DND-41 (cell line): ENCODE measurements at regions not wholly inside any gene's neighbourhood (a gene's known extent, or its start where the extent isn't known, plus 50 kb on each side); places are given as distances from the start of the nearest gene placed in this dataset.
"Not testable (repeated sequence)": the region's sequence is repeated elsewhere in the genome, so short reads cannot be mapped to it uniquely, and the experiment has no call there.

Experiments
- ATAC-seq: fragments of 200-7000 bp; cut with Tn5 transposase; 3 replicates; pipeline ENCODE4 v1.9.1; 2021; ENCODE audit warnings: low read depth; ENCODE audit not compliant: insufficient read depth
- DNase-seq: peaks from one replicate; pipeline ENCODE4 v3.0.0-alpha.2; 2020
- H2AFZ ChIP-seq: 2 replicates; pipeline ENCODE4 v1.6.0; 2012; ENCODE audit warnings: low read depth, low read length
- H3K27ac ChIP-seq: 2 replicates; pipeline ENCODE4 v1.5.1; 2012; ENCODE audit warnings: low read length, inconsistent platforms
- H3K27me3 ChIP-seq: fragments of 200-600 bp; sonication (generic); 2 replicates; pipeline ENCODE4 v1.6.0; 2012; ENCODE audit warnings: low read length, mild to moderate bottlenecking, inconsistent platforms; ENCODE audit not compliant: insufficient read depth, poor library complexity
- H3K36me3 ChIP-seq: 2 replicates; pipeline ENCODE4 v1.5.1; 2012; ENCODE audit warnings: low read length, inconsistent platforms; ENCODE audit not compliant: insufficient read depth
- H3K4me1 ChIP-seq: 2 replicates; pipeline ENCODE4 v1.5.1; 2012; ENCODE audit warnings: mild to moderate bottlenecking, low read length; ENCODE audit not compliant: insufficient read depth
- H3K4me2 ChIP-seq: 2 replicates; pipeline ENCODE4 v1.6.0; 2012; ENCODE audit warnings: mild to moderate bottlenecking, moderate library complexity, low read length, inconsistent platforms; ENCODE audit not compliant: insufficient read depth
- H3K4me3 ChIP-seq, 2 experiments: fragments of 200-600 bp in 1 of 2; shearing (Covaris generic) in 1 of 2; 2 replicates each; pipeline ENCODE4 v1.5.1; 2012 to 2016; ENCODE audit warnings: inconsistent platforms in 2 of 2, low read length in 2 of 2, mild to moderate bottlenecking in 2 of 2, low read depth in 1 of 2, moderate library complexity in 1 of 2
- H3K79me2 ChIP-seq: 2 replicates; pipeline ENCODE4 v1.6.0; 2012; ENCODE audit warnings: low read length, inconsistent platforms; ENCODE audit not compliant: insufficient read depth
- H3K9ac ChIP-seq: 2 replicates; pipeline ENCODE4 v1.6.0; 2012; ENCODE audit warnings: low read depth, mild to moderate bottlenecking, inconsistent platforms, low read length, moderate library complexity
- H3K9me3 ChIP-seq: 2 replicates; pipeline ENCODE4 v1.5.1; 2012; ENCODE audit warnings: low read length, moderate library complexity, mild to moderate bottlenecking, inconsistent platforms; ENCODE audit not compliant: insufficient read depth, severe bottlenecking
- H4K20me1 ChIP-seq: 2 replicates; pipeline ENCODE4 v1.6.0; 2012; ENCODE audit warnings: low read length; ENCODE audit not compliant: insufficient read depth
- CTCF ChIP-seq: IDR thresholded peaks from 2 replicates; pipeline ENCODE4 v1.5.1; 2012; ENCODE audit warnings: borderline replicate concordance, low read length, moderate library complexity, mild to moderate bottlenecking; ENCODE audit not compliant: poor library complexity, severe bottlenecking; ENCODE audit errors: extremely low read depth
- EZH2 ChIP-seq: IDR thresholded peaks from 3 replicates; pipeline ENCODE4 v1.6.1; 2012; ENCODE audit warnings: borderline replicate concordance, low read depth, mild to moderate bottlenecking, moderate library complexity, low read length, inconsistent platforms; ENCODE audit not compliant: severe bottlenecking

GRCh38 chr12:92231532-92231931, 85.9 kb upstream of the BTG1 start:
- not testable (repeated sequence) for H3K9me3 ChIP-seq, H2AFZ ChIP-seq, H3K9ac ChIP-seq, H3K4me3 ChIP-seq, H4K20me1 ChIP-seq, H3K27me3 ChIP-seq, H3K4me2 ChIP-seq, H3K79me2 ChIP-seq, DNase-seq, ATAC-seq, H3K27ac ChIP-seq, H3K36me3 ChIP-seq
- peaks cover 15% of the 10 kb centered on the region for H3K4me1 ChIP-seq

GRCh38 chr12:92229381-92229780, 83.7 kb upstream of the BTG1 start:
- Histone ChIP-seq H3K9me3 (no peaks in the 10 kb centered on the region), H3K27ac (no peak overlapping the region), H2AFZ (no peak overlapping the region), H3K4me3 (no peak overlapping the region), H3K79me2 (no peaks in the 10 kb centered on the region), H3K4me1 (peaks cover 6% of the 10 kb centered on the region), H3K27me3 (no peaks in the 10 kb centered on the region), H3K36me3 (no peaks in the 10 kb centered on the region), H3K9ac (no peak overlapping the region), H3K4me2 (no peak overlapping the region), H4K20me1 (no peaks in the 10 kb centered on the region)
- no peak for ATAC-seq
- TF ChIP-seq EZH2 (no peak), CTCF (no peak)
- DNase-seq, result no peak

- ATAC-seq, result no peak
- Histone ChIP-seq H3K79me2 (no peaks in the 10 kb centered on the region), H3K4me3 (no peak overlapping the region), H3K27me3 (no peaks in the 10 kb centered on the region), H2AFZ (no peak overlapping the region), H3K9ac (no peak overlapping the region), H3K9me3 (no peaks in the 10 kb centered on the region), H3K4me1 (no peaks in the 10 kb centered on the region), H3K4me2 (no peak overlapping the region), H4K20me1 (no peaks in the 10 kb centered on the region), H3K27ac (no peak overlapping the region), H3K36me3 (no peaks in the 10 kb centered on the region)
- TF ChIP-seq EZH2, result no peak
- no peak for TF ChIP-seq CTCF
- no peak for DNase-seq
Observed at GRCh38 chr12:92226961-92227360, 81.3 kb upstream of the BTG1 start.

- no peaks in the 10 kb centered on the region for H3K9me3 ChIP-seq
- H4K20me1 ChIP-seq, result no peaks in the 10 kb centered on the region
- H3K4me3 ChIP-seq, result no peak overlapping the region
- H3K36me3 ChIP-seq, result no peaks in the 10 kb centered on the region
- H3K4me1 ChIP-seq, result no peaks in the 10 kb centered on the region
- no peak overlapping the region for H3K27ac ChIP-seq
- TF ChIP-seq CTCF (no peak), EZH2 (no peak)
- no peaks in the 10 kb centered on the region for H3K27me3 ChIP-seq
- no peak overlapping the region for H3K9ac ChIP-seq
- H3K4me2 ChIP-seq, result no peak overlapping the region
- DNase-seq (no peak), ATAC-seq (no peak)
- H3K79me2 ChIP-seq, result no peaks in the 10 kb centered on the region
- no peak overlapping the region for H2AFZ ChIP-seq
Observed at GRCh38 chr12:92226071-92226661, 80.5 kb upstream of the BTG1 start.
